GM12878 (cell line): ENCODE measurements at regions not wholly inside any gene's neighbourhood (a gene's known extent, or its start where the extent isn't known, plus 50 kb on each side); places are given as distances from the start of the nearest gene placed in this dataset.

Experiments used
- ATAC-seq: fragments of 200-7000 bp; cut with Tn5 transposase; 3 replicates; pipeline ENCODE4 v1.9.1; 2020; ENCODE audit warnings: mild to moderate bottlenecking, moderate library complexity
- BruUV-seq: library from RNA; stranded (reverse); fragments of 400-500 nt; replicated peaks from 2 replicates; lab custom pipeline; 2021; lab: Mats Ljungman, UMichigan
- CTCF ChIA-PET: fragments of 300-600 bp; sonication (Branson Sonifier 250); formaldehyde crosslinking; extraction: SDS; loops from one replicate; lab custom pipeline; 2021; ENCODE audit warnings: inconsistent platforms; lab: Yijun Ruan, JAX
- POLR2A ChIA-PET: fragments of 350-600 bp; formaldehyde crosslinking; extraction: SDS; loops from one replicate; lab custom pipeline; 2021; ENCODE audit warnings: inconsistent platforms; lab: Charles Lee
- RAD21 ChIA-PET: fragments of 300-600 bp; sonication (Branson Sonifier 250); formaldehyde crosslinking; loops from one replicate; lab custom pipeline; 2023; ENCODE audit warnings: antibody characterized with exemption; ENCODE audit not compliant: unreplicated experiment; lab: Charles Lee
- SMC1A ChIA-PET: fragments of 300-600 bp; sonication (Branson Sonifier 250); formaldehyde crosslinking; loops from one replicate; lab custom pipeline; 2023; ENCODE audit not compliant: unreplicated experiment, uncharacterized antibody; lab: Charles Lee
- DNase-seq: peaks from one replicate; pipeline ENCODE4 v3.0.0-alpha.2; 2011; ENCODE audit warnings: low read depth, low spot score
- FAIRE-seq: peaks from 3 replicates; lab custom pipeline; 2011; peaks lifted over from hg19 to GRCh38; lab: Jason Lieb, UNC
- H2AFZ ChIP-seq: 2 replicates; pipeline ENCODE4 v1.6.0; 2011; ENCODE audit warnings: low read depth, low read length, control low read depth; ENCODE audit not compliant: control insufficient read depth
- H3K27ac ChIP-seq: 2 replicates; pipeline ENCODE4 v1.5.1; 2011; ENCODE audit warnings: control low read depth; ENCODE audit not compliant: control insufficient read depth, insufficient read depth
- H3K27me3 ChIP-seq, 2 experiments: replicated peaks in 1 of 2; 2 replicates each; pipeline versions ENCODE4 v1.6.0 to v1.6.1; 2011; ENCODE audit warnings: low read length in 1 of 2; ENCODE audit not compliant: control insufficient read depth in 2 of 2, insufficient read depth in 2 of 2
- H3K36me3 ChIP-seq, 2 experiments: 2 replicates each; pipeline ENCODE4 v1.5.1; 2011; ENCODE audit warnings: low read length in 1 of 2; ENCODE audit not compliant: control insufficient read depth in 2 of 2, insufficient read depth in 2 of 2
- H3K4me1 ChIP-seq: 2 replicates; pipeline ENCODE4 v1.6.1; 2011; ENCODE audit warnings: mild to moderate bottlenecking, low read length, moderate library complexity, mixed read lengths; ENCODE audit not compliant: control insufficient read depth, insufficient read depth
- H3K4me2 ChIP-seq: 2 replicates; pipeline ENCODE4 v1.6.0; 2011; ENCODE audit warnings: control low read depth; ENCODE audit not compliant: control insufficient read depth, insufficient read depth
- H3K4me3 ChIP-seq: fragments of 200-600 bp; sonication (generic); 2 replicates; pipeline ENCODE4 v1.5.1; 2016
- H3K79me2 ChIP-seq: 2 replicates; pipeline ENCODE4 v1.6.0; 2011; ENCODE audit warnings: low read length; ENCODE audit not compliant: control insufficient read depth, insufficient read depth
- H3K9ac ChIP-seq: 2 replicates; pipeline ENCODE4 v1.8.0; 2011; ENCODE audit warnings: low read length, control low read depth, mixed read lengths; ENCODE audit not compliant: control insufficient read depth, insufficient read depth
- H3K9me3 ChIP-seq: replicated peaks from 3 replicates; pipeline ENCODE4 v1.5.1; 2011; ENCODE audit warnings: mild to moderate bottlenecking, low read length; ENCODE audit not compliant: control insufficient read depth, insufficient read depth
- H4K20me1 ChIP-seq: 2 replicates; pipeline ENCODE4 v1.6.0; 2011; ENCODE audit not compliant: control insufficient read depth, insufficient read depth
- BMI1 ChIP-seq: fragments of 450-650 bp; IDR thresholded peaks from 2 replicates; pipeline ENCODE4 v1.6.1; 2016; ENCODE audit warnings: mild to moderate bottlenecking, moderate library complexity, borderline replicate concordance
- FOS ChIP-seq: IDR thresholded peaks from 3 replicates; pipeline ENCODE4 v1.6.1; 2011; ENCODE audit warnings: borderline replicate concordance; ENCODE audit not compliant: insufficient read length; ENCODE audit errors: extremely low read depth
- NBN ChIP-seq: fragments of 450-650 bp; IDR thresholded peaks from 2 replicates; pipeline ENCODE4 v1.6.1; 2016
- NFYB ChIP-seq: IDR thresholded peaks from 2 replicates; pipeline ENCODE4 v1.6.1; 2011; ENCODE audit warnings: low read depth, mild to moderate bottlenecking, low read length, improper control_type of control experiment, moderate library complexity; ENCODE audit not compliant: insufficient read depth
- PAX8 ChIP-seq: fragments of 450-650 bp; IDR thresholded peaks from 2 replicates; pipeline ENCODE4 v1.6.1; 2017; ENCODE audit warnings: mild to moderate bottlenecking, moderate library complexity
- SREBF1 ChIP-seq: IDR thresholded peaks from 2 replicates; pipeline ENCODE4 v1.6.1; 2012; ENCODE audit warnings: mild to moderate bottlenecking, low read length
- STAT1 ChIP-seq: fragments of 450-650 bp; conservative IDR thresholded peaks from 2 replicates; pipeline ENCODE4 v1.6.1; 2014; ENCODE audit warnings: antibody characterized with exemption, mild to moderate bottlenecking
- ZZZ3 ChIP-seq: IDR thresholded peaks from 2 replicates; pipeline ENCODE4 v1.6.1; 2011; ENCODE audit warnings: low read depth; ENCODE audit not compliant: control insufficient read depth, insufficient read length
- WGBS: methylation state at CpG from one replicate; pipeline ENCODE4 v1.1.6; 2016; ENCODE audit warnings: low lambda C conversion rate; ENCODE audit not compliant: insufficient replicate concordance, insufficient coverage; ENCODE audit errors: missing lambda C conversion rate; 5-methylcytosine and 5-hydroxymethylcytosine counted together
- in situ Hi-C: fragments of 300-500 bp; cut with MboI; formaldehyde crosslinking; loops from 9 replicates; pipeline ENCODE4 v1.14.3; 2018; ENCODE audit warnings: mixed read lengths
- intact Hi-C: fragments of 100-400 bp; cut with micrococcal nuclease; formaldehyde crosslinking; loops from one replicate; pipeline ENCODE4 v1.14.2; 2022; ENCODE audit not compliant: unreplicated experiment
- TF ChIP-seq, protein P1 (sequence below): IDR thresholded peaks from 2 replicates; pipeline ENCODE4 v1.6.1; 2011; ENCODE audit warnings: borderline replicate concordance, low read depth, mild to moderate bottlenecking, moderate library complexity, mixed read lengths, low read length; ENCODE audit not compliant: insufficient read depth; ENCODE audit errors: extremely low read length
- TF ChIP-seq, protein P2 (sequence below): fragments of 150-350 bp; IDR thresholded peaks from 2 replicates; pipeline ENCODE4 v1.6.1; 2014; ENCODE audit warnings: mild to moderate bottlenecking, low read depth, low read length
- TF ChIP-seq, protein P3 (sequence below): fragments of 450-650 bp; IDR thresholded peaks from 2 replicates; pipeline ENCODE4 v1.6.1; 2014; ENCODE audit warnings: mild to moderate bottlenecking
- TF ChIP-seq, protein P4 (sequence below): fragments of 450-650 bp; IDR thresholded peaks from 2 replicates; pipeline ENCODE4 v1.6.1; 2016; ENCODE audit warnings: mild to moderate bottlenecking, moderate library complexity, borderline replicate concordance
- TF ChIP-seq, protein P5 (sequence below): fragments of 450-650 bp; IDR thresholded peaks from 2 replicates; pipeline ENCODE4 v1.6.1; 2016; ENCODE audit warnings: mild to moderate bottlenecking

DNA sequence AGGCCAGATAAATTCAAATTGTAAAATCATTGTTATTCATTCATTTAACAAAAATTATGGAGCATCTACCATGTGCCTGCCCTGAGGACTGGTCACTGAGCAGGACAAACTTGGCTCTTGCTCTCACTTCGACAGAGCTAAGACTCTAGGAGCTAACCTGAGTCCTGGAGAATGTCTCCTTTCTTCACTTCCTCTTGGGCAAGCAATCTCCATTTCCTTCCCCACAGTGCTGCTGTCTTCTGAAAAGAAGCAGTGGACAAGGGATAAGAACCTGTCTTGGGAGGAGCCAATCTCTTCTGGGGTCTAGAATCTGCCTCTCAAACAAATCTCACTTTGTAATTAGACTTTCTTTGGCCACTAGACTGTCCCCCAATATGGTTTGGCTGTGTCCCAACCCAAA is 76.2 kb upstream of the PLXNA4 start:
- Histone ChIP-seq H3K9ac (no peak overlapping the region), H3K9me3 (no peaks in the 10 kb centered on the region; the same call in 2 of the 3 replicates), H3K36me3 (no peaks in the 10 kb centered on the region), H3K4me3 (no peak overlapping the region), H3K4me1 (peaks cover 18% of the 10 kb centered on the region), H2AFZ (no peak overlapping the region), H3K79me2 (no peaks in the 10 kb centered on the region), H3K27ac (no peak overlapping the region), H3K4me2 (no peak overlapping the region), H4K20me1 (no peaks in the 10 kb centered on the region), H3K27me3 (no peaks in the 10 kb centered on the region)
- ChIA-PET RAD21 (no interaction called here), SMC1A (interaction anchor here (1.6 kb wide), 1 partner anchor 20 kb away, joined by 4 read pairs; no protein-coding TSS in a partner anchor), CTCF (interaction anchor here (1.2 kb wide), 1 partner anchor 12 kb away, joined by 3 read pairs; no protein-coding TSS in a partner anchor), POLR2A (no interaction called here)
- FAIRE-seq (no peak), ATAC-seq (no peak), DNase-seq (no peak)
- in situ Hi-C loops: no loop called here
- BruUV-seq: no TSS peak
- intact Hi-C loops: no loop called here
- 82% methylated on average over 1 of the region's 1 CpG for WGBS
- no peak for TF ChIP-seq FOS
- no peak for TF ChIP-seq STAT1
- TF ChIP-seq SREBF1: no peak
- TF ChIP-seq NBN: no peak
- TF ChIP-seq ZZZ3: no peak
- TF ChIP-seq BMI1: no peak
- TF ChIP-seq, protein P1, sequence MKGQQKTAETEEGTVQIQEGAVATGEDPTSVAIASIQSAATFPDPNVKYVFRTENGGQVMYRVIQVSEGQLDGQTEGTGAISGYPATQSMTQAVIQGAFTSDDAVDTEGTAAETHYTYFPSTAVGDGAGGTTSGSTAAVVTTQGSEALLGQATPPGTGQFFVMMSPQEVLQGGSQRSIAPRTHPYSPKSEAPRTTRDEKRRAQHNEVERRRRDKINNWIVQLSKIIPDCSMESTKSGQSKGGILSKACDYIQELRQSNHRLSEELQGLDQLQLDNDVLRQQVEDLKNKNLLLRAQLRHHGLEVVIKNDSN: no peak
- no peak for TF ChIP-seq NFYB
- TF ChIP-seq, protein P2, sequence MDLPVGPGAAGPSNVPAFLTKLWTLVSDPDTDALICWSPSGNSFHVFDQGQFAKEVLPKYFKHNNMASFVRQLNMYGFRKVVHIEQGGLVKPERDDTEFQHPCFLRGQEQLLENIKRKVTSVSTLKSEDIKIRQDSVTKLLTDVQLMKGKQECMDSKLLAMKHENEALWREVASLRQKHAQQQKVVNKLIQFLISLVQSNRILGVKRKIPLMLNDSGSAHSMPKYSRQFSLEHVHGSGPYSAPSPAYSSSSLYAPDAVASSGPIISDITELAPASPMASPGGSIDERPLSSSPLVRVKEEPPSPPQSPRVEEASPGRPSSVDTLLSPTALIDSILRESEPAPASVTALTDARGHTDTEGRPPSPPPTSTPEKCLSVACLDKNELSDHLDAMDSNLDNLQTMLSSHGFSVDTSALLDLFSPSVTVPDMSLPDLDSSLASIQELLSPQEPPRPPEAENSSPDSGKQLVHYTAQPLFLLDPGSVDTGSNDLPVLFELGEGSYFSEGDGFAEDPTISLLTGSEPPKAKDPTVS: no peak
- no peak for TF ChIP-seq PAX8
- TF ChIP-seq, protein P3, sequence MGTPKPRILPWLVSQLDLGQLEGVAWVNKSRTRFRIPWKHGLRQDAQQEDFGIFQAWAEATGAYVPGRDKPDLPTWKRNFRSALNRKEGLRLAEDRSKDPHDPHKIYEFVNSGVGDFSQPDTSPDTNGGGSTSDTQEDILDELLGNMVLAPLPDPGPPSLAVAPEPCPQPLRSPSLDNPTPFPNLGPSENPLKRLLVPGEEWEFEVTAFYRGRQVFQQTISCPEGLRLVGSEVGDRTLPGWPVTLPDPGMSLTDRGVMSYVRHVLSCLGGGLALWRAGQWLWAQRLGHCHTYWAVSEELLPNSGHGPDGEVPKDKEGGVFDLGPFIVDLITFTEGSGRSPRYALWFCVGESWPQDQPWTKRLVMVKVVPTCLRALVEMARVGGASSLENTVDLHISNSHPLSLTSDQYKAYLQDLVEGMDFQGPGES: no peak
- TF ChIP-seq, protein P4, sequence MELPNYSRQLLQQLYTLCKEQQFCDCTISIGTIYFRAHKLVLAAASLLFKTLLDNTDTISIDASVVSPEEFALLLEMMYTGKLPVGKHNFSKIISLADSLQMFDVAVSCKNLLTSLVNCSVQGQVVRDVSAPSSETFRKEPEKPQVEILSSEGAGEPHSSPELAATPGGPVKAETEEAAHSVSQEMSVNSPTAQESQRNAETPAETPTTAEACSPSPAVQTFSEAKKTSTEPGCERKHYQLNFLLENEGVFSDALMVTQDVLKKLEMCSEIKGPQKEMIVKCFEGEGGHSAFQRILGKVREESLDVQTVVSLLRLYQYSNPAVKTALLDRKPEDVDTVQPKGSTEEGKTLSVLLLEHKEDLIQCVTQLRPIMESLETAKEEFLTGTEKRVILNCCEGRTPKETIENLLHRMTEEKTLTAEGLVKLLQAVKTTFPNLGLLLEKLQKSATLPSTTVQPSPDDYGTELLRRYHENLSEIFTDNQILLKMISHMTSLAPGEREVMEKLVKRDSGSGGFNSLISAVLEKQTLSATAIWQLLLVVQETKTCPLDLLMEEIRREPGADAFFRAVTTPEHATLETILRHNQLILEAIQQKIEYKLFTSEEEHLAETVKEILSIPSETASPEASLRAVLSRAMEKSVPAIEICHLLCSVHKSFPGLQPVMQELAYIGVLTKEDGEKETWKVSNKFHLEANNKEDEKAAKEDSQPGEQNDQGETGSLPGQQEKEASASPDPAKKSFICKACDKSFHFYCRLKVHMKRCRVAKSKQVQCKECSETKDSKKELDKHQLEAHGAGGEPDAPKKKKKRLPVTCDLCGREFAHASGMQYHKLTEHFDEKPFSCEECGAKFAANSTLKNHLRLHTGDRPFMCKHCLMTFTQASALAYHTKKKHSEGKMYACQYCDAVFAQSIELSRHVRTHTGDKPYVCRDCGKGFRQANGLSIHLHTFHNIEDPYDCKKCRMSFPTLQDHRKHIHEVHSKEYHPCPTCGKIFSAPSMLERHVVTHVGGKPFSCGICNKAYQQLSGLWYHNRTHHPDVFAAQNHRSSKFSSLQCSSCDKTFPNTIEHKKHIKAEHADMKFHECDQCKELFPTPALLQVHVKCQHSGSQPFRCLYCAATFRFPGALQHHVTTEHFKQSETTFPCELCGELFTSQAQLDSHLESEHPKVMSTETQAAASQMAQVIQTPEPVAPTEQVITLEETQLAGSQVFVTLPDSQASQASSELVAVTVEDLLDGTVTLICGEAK: no peak
- TF ChIP-seq, protein P5, sequence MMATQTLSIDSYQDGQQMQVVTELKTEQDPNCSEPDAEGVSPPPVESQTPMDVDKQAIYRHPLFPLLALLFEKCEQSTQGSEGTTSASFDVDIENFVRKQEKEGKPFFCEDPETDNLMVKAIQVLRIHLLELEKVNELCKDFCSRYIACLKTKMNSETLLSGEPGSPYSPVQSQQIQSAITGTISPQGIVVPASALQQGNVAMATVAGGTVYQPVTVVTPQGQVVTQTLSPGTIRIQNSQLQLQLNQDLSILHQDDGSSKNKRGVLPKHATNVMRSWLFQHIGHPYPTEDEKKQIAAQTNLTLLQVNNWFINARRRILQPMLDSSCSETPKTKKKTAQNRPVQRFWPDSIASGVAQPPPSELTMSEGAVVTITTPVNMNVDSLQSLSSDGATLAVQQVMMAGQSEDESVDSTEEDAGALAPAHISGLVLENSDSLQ: no peak
